Tibial artery (tissue), 4 donors: ENCODE measurements at regions not wholly inside any gene's neighbourhood (a gene's known extent, or its start where the extent isn't known, plus 50 kb on each side); places are given as distances from the start of the nearest gene placed in this dataset.
"Not testable (repeated sequence)": the region's sequence is repeated elsewhere in the genome, so short reads cannot be mapped to it uniquely, and the experiment has no call there.

ENCODE experiments used
- DNase-seq, 2 donors: peaks; one replicate each; pipeline ENCODE4 v3.0.0-alpha.2; 2019
- H3K27ac ChIP-seq, 2 donors: fragments of 200-600 bp; sonication (generic) in 1 of 2; 1 replicate in 1 of 2; 2 replicates in 1 of 2; pipeline ENCODE4 v1.5.1; 2018 to 2019; ENCODE audit warnings: mild to moderate bottlenecking in 1 of 2
- H3K27me3 ChIP-seq, 2 donors: fragments of 200-600 bp; sonication (generic) in 1 of 2; one replicate each; pipeline versions ENCODE4 v1.5.1 to v1.6.0; 2016 to 2019
- H3K36me3 ChIP-seq, 3 donors: fragments of 200-600 bp; sonication (generic) in 2 of 3; one replicate each; pipeline ENCODE4 v1.5.1; 2016 to 2019; ENCODE audit warnings: mild to moderate bottlenecking in 2 of 3
- H3K4me1 ChIP-seq, 4 donors: fragments of 200-600 bp; sonication (generic) in 2 of 4; 1 replicate in 3 of 4; 2 replicates in 1 of 4; pipeline ENCODE4 v1.5.1; 2016 to 2019
- H3K4me3 ChIP-seq, 2 donors: fragments of 200-600 bp; sonication (generic) in 1 of 2; 1 replicate in 1 of 2; 2 replicates in 1 of 2; pipeline ENCODE4 v1.5.1; 2018 to 2019; ENCODE audit warnings: mild to moderate bottlenecking in 2 of 2
- H3K9me3 ChIP-seq, 3 donors: fragments of 200-600 bp; sonication (generic) in 1 of 3; one replicate each; pipeline ENCODE4 v1.5.1; 2016 to 2019
- CTCF ChIP-seq, 2 experiments: fragments of 200-600 bp in 1 of 2; fragments of 450-650 bp in 1 of 2; IDR thresholded peaks; one replicate each; pipeline ENCODE4 v1.5.1; 2017 to 2019; ENCODE audit warnings: antibody characterized with exemption in 2 of 2, mild to moderate bottlenecking in 1 of 2, moderate library complexity in 1 of 2
- intact Hi-C: fragments of 100-400 bp; cut with DNase I; formaldehyde crosslinking; loops from one replicate; pipeline ENCODE4 v1.15.0; 2023; ENCODE audit warnings: low total_unique reads

GRCh38 chr10:114719311-114719710, 61.2 kb upstream of the ABLIM1 start:
- Histone ChIP-seq H3K4me1 (peaks cover 0 to 31% (median 23%) of the 10 kb centered on the region in 4 donors), H3K27ac (no peak overlapping the region), H3K36me3 (no peaks in the 10 kb centered on the region), H3K9me3 (no peaks in the 10 kb centered on the region), H3K27me3 (no peaks in the 10 kb centered on the region), H3K4me3 (no peak overlapping the region)
- no peak for TF ChIP-seq CTCF (IDR thresholded peaks at IDR 0.05)
- no peak for DNase-seq
- intact Hi-C loops: no loop called here

- H3K9me3 ChIP-seq, intact Hi-C loops, H3K36me3 ChIP-seq, H3K4me3 ChIP-seq, DNase-seq, H3K27ac ChIP-seq, H3K27me3 ChIP-seq: not testable (repeated sequence)
- peaks cover 0 to 24% (median 17%) of the 10 kb centered on the region in 4 donors for H3K4me1 ChIP-seq
Observed at GRCh38 chr10:114720023-114720422, 61.9 kb upstream of the ABLIM1 start.

GRCh38 chr10:114720685-114721278, 62.7 kb upstream of the ABLIM1 start:
- Histone ChIP-seq H3K9me3 (no peaks in the 10 kb centered on the region), H3K27ac (no peak overlapping the region), H3K27me3 (no peaks in the 10 kb centered on the region), H3K36me3 (no peaks in the 10 kb centered on the region), H3K4me1 (peaks cover 0 to 17% (median 11%) of the 10 kb centered on the region in 4 donors), H3K4me3 (no peak overlapping the region)
- intact Hi-C loops: no loop called here
- no peak for TF ChIP-seq CTCF (IDR thresholded peaks at IDR 0.05)
- no peak for DNase-seq

- H3K36me3 ChIP-seq, H3K27ac ChIP-seq, intact Hi-C loops, H3K27me3 ChIP-seq, H3K9me3 ChIP-seq, DNase-seq, H3K4me3 ChIP-seq: not testable (repeated sequence)
- H3K4me1 ChIP-seq: peaks cover 0 to 10% (median 8%) of the 10 kb centered on the region in 4 donors
Observed at GRCh38 chr10:114722136-114722535, 64.1 kb upstream of the ABLIM1 start.

- Histone ChIP-seq H3K36me3 (no peaks in the 10 kb centered on the region), H3K9me3 (no peaks in the 10 kb centered on the region), H3K4me3 (no peak overlapping the region), H3K27me3 (no peaks in the 10 kb centered on the region), H3K27ac (no peak overlapping the region), H3K4me1 (peaks cover 0 to 10% (median 8%) of the 10 kb centered on the region in 4 donors)
- no peak for DNase-seq
- intact Hi-C loops: no loop called here
- no peak for TF ChIP-seq CTCF (IDR thresholded peaks at IDR 0.05)
Observed at GRCh38 chr10:114723361-114723760, 65.3 kb upstream of the ABLIM1 start.

- Histone ChIP-seq H3K4me1 (peaks cover 0 to 10% (median 8%) of the 10 kb centered on the region in 4 donors), H3K27me3 (no peaks in the 10 kb centered on the region), H3K4me3 (no peak overlapping the region), H3K9me3 (no peaks in the 10 kb centered on the region), H3K27ac (no peak overlapping the region), H3K36me3 (no peaks in the 10 kb centered on the region)
- no peak for DNase-seq
- intact Hi-C loops: no loop called here
- TF ChIP-seq CTCF (IDR thresholded peaks at IDR 0.05): no peak
Observed at GRCh38 chr10:114723991-114724715, 66.1 kb upstream of the ABLIM1 start.
